Gastroesophageal sphincter (tissue), 3 donors: ENCODE measurements at regions not wholly inside any gene's neighbourhood (a gene's known extent, or its start where the extent isn't known, plus 50 kb on each side); places are given as distances from the start of the nearest gene placed in this dataset.

Source experiments
- CTCF ChIP-seq, 4 experiments: fragments of 200-600 bp in 2 of 4; fragments of 450-650 bp in 2 of 4; sonication (generic) in 1 of 4; IDR thresholded peaks; one replicate each; pipeline ENCODE4 v1.5.1; 2017 to 2019; ENCODE audit warnings: antibody characterized with exemption in 4 of 4, mild to moderate bottlenecking in 2 of 4, moderate library complexity in 2 of 4
- EP300 ChIP-seq: sonication (generic); formaldehyde crosslinking; IDR thresholded peaks from one replicate; pipeline ENCODE4 v1.6.1; 2017; ENCODE audit warnings: antibody characterized with exemption, mild to moderate bottlenecking
- POLR2A ChIP-seq, 2 donors: fragments of 450-650 bp; IDR thresholded peaks; one replicate each; pipeline ENCODE4 v1.6.1; 2017; ENCODE audit warnings: antibody characterized with exemption in 2 of 2, mild to moderate bottlenecking in 2 of 2, moderate library complexity in 1 of 2
- POLR2AphosphoS5 ChIP-seq: sonication (generic); formaldehyde crosslinking; IDR thresholded peaks from one replicate; pipeline ENCODE4 v1.6.1; 2017; ENCODE audit warnings: antibody characterized with exemption

DNA sequence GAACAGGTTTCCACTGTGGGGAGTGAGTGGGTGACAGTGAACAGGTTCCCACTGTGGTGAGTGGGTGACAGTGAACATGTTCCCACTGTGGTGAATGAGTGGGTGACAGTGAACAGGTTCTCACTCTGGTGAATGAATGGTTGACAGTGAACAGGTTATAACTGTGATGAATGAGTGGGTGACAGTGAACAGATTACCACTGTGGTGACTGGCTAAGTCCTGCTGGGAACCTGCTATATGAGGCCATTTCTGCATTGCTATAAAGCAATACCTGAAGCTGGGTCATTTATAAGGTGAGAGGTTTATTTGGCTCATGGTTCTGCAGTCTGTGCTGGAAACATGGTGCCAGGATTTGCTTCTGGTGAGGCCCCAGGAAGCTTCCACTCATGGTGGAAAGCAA lies 637.1 kb downstream of the UQCRFS1 start:
- TF ChIP-seq CTCF (IDR thresholded peaks at IDR 0.05) (no peak), POLR2AphosphoS5 (no peak), POLR2A (IDR thresholded peaks at IDR 0.05) (no peak), EP300 (no peak)
